ENCODE measurements at regions not wholly inside any gene's neighbourhood (a gene's known extent, or its start where the extent isn't known, plus 50 kb on each side); places are given as distances from the start of the nearest gene placed in this dataset.
"Not testable (repeated sequence)": the region's sequence is repeated elsewhere in the genome, so short reads cannot be mapped to it uniquely, and the experiment has no call there.

GRCh38 chr5:17129093-17129849 lies 88.2 kb upstream of the BASP1 start:
- DNase-seq = no peak

GRCh38 chr5:17130302-17130701 lies 87.1 kb upstream of the BASP1 start:
- not testable (repeated sequence) for DNase-seq

GRCh38 chr5:17132444-17133083 lies 84.9 kb upstream of the BASP1 start:
- peak; percentile 52 for DNase-seq

- no peak for DNase-seq
Observed at GRCh38 chr5:17135050-17135449, 82.4 kb upstream of the BASP1 start.

DNA sequence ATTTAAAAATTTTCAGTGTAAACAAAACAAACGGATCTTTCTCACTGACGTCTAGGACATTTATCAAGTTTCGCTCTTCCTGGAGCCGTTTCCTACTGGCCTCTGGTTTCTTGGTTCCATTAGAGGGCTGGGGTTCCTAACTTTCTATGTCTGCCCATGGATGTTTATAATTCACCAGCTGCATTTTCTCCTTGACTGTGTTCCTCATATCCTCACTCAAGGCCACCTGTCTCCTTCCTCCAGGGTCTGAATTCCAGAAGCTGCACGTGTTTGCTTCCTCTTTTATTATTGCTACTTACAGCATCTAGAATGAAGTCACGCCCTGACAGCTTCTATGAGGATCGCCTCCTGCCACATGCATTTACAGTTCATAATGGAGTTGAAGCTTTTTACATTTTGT lies 74.1 kb upstream of the BASP1 start:
- DNase-seq = no peak

DNA sequence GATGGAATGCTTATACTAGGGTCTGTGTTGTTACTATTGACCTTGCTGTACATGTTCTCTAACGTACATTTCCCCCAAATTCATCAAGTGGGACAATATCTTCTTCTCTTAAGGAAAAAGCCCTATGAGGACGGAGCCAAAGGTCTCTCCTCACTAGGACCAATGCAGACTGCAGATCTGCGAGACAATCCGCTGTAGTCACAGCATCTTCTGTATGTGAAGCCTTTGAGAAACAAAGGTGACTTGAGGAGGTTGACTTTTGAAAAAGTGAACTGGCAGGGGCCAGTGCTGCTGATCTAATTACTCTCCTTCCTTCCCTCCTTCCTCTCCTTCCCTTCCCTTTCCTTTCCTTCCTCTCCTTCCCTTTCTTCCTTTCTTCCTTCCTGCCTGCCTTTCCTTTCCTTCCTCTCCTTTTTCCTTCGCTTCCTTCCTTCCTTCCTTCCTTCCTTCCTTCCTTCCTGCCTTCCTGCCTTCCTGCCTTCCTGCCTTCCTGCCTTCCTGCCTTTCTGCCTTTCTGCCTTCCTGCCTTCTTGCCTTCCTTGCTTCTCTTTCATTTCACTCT lies 71.1 kb upstream of the BASP1 start:
- no peak for DNase-seq

DNA sequence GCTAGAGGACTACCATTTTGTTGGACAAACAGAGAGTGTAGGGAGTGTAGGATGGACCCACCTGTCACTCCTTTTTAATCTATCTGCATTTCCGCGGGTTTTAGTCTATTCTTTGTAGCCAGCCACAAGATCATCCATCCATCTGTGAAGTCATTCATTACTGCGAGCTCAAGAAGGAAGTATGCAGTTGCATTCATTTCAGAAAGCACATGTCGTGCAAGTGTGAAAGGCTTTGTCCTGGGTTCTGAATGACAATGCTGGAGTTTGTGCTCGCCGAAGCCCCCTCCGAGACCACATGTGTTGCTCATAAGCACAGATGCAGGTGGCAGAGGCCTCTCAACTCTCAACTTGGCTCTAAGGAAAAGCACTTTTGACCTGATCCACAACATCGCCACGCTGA lies 70.3 kb upstream of the BASP1 start:
- DNase-seq = no peak

GRCh38 chr5:17147617-17148016 lies 69.8 kb upstream of the BASP1 start:
- no peak for DNase-seq

DNA sequence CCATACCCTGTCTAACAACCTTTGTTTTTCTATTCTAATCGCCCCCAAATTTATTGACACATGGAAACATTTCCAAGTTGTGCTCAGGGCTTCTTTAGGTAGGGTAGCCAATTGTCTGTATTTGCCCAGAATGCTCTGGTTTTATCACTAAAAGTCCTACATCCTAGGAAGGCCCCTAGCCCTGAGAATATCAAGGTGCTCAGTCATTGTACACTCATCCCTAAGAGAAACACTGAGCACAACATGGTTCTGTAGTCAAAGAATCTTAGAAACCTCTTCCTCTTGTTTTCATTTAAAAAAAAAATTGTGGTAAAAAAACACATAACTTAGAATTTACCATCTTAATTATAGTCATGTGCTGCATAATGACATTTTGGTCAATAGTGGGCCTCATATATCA lies 69.0 kb upstream of the BASP1 start:
- no peak for DNase-seq

DNA sequence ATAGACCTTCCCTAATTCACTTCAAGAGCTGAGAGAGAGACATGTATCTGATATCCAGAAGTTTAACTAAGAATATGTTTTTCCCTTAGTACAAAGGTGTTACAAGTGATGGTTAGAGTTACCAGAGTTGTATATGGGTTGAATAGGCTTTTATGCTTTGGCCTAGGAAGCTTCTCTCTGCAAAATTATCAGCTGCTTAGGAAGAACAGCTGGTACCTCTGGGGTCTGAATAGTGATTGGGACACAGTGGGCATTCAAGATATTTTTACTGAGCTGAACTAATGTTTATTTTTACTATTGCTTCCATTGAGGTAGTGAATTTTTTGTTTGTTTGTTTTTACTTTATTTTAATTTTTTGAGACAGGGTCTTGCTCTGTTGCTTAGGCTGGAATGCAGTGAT lies 67.6 kb upstream of the BASP1 start:
- DNase-seq = no peak

DNA sequence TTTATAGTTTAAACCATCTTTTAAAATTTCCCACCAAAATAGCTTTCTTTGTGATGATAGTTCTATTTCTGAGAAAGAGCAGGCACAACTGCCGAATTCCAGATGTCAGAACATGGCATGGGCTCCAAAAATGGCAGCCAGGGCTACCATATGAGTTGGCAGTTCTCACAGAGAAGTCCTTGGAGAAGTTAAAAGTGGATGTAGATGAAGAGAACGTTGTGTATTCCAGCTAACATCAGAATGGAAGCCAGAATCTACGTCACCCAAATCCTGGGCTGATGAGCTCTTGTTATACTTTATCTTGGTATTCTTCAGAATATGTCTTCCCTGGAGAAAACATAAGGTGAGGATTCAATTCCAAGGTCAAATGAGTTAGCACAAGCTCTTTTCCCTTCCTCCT lies 66.9 kb upstream of the BASP1 start:
- no peak for DNase-seq

GRCh38 chr5:17151686-17152085 lies 65.7 kb upstream of the BASP1 start:
- no peak for DNase-seq

DNA sequence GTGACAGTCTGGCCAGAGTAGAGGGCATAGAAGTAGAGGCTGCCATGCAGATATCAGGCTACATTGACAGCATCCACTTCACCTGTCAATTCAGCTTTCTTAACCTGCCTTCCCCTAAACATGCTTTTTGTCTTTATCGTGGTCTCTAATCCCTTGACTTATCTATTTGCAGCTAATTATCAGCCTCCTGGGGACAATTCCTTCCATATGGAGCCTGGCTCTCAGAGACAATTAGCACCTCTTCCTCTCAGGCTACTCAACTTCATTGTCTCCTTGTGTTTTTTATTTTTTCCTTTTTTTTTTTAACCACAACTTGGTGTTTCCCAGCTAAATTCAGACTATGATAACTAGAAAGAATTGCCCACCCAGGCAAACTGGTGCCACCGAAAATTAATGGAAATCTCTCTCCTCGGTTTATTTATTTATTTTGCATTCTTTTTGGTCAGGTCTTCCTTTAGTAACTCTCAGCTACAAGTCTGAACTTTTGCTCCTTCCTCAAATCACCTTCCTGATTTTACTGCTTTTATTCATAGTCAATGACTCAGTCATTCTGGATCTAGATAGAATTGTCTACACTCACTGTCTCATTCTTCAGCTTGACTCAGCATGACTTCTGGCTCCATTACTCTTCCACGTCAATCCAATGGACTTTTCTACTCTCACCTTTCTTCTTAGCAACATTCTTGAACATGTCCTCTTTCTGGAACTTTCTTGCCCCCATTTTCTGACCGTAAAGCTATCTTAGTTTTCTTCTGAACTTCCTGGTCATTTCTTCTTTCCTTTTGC lies 63.0 kb upstream of the BASP1 start:
- no peak for DNase-seq

- DNase-seq = no peak
Observed at GRCh38 chr5:17156463-17156862, 61.0 kb upstream of the BASP1 start.

DNA sequence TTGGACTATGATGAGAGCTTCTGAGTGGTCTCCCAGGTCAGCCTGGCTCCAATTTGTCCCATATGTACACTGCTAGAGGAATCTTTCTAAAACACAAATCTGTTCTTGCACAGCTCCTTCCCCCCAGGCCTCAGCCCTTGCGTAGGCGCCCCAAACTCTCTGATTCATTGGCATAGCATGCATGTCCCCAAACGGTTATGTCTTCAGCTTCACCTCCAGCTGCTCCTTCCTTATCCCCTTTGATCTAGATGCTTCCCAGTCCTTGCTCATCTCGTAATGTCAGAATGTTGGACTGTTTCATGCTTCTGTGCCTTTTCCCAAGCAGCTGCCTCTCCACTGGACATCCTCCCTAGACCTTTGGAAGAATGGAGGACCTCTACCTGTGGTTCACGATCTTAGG lies 60.1 kb upstream of the BASP1 start:
- no peak for DNase-seq

DNA sequence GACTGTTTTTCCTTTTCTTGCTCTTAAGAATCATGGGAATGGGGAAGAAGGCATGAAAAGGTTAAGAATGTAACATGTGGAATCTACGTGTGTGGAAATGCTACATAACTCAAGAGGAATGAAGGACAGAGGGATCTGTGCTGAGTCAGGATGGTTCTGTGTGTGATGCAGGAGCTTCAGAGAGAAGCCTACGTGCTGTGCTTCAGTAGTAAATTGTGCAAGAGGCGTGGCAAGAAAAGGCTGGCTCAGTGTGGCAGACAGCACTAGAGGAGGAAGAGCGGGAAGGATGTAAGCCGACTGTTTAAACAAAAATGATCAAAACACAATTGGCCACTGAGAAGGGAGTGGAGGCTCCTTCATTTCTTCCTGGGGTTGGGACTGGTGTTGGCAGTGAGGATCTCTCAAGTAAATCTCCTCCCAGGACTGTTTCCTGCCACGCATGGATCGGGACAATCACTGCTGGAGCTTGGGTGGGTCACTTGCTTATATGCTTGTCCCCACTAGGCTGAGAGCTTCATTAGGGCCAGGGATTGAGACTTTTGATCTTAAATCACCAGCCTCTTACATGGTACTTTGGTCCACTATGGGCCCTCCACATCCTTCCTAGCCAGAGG lies 59.4 kb upstream of the BASP1 start:
- no peak for DNase-seq

DNA sequence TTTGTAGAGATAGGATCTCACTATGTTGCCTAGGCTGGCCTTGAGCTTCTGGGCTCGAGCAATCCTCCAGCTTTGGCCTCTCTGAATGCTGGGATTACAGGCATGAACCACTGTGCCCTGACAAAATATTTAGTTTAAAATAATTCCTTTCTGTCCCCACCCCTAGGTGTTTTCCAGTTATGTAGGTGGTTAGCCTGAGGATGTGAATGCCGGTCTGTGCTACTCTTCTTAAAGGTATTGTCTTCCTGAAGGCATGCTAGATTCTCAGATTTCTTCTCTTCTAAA lies 56.7 kb upstream of the BASP1 start:
- no peak for DNase-seq

DNA sequence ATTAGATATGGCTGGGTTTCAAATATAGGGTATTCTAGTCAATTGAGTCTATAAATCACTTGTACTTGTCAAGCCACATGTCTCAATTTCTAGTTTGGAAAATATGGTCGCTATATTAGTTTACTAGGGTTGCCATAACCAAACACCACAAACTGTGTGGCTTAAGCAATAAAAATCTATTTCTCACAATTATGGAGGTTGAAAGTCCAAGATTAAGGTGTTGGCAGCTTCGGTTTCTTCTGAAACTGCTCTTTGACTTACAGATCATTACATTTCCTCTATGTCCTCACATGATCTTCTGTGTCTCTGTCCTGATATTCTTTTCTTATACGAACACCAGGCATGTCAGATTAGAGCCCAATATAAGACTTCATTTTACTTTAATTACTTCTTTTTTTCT lies 55.8 kb upstream of the BASP1 start:
- no peak for DNase-seq

- DNase-seq = no peak
Observed at GRCh38 chr5:17163221-17163620, 54.2 kb upstream of the BASP1 start.

GRCh38 chr5:17167171-17167891 lies 50.1 kb upstream of the BASP1 start:
- no peak for DNase-seq

Measured in DMS53 (cell line).